ENCODE measurements at regions not wholly inside any gene's neighbourhood (a gene's known extent, or its start where the extent isn't known, plus 50 kb on each side); places are given as distances from the start of the nearest gene placed in this dataset.

GRCh38 chr5:173770637-173771036, 117.5 kb upstream of the CPEB4 start:
- TF ChIP-seq, protein P1, sequence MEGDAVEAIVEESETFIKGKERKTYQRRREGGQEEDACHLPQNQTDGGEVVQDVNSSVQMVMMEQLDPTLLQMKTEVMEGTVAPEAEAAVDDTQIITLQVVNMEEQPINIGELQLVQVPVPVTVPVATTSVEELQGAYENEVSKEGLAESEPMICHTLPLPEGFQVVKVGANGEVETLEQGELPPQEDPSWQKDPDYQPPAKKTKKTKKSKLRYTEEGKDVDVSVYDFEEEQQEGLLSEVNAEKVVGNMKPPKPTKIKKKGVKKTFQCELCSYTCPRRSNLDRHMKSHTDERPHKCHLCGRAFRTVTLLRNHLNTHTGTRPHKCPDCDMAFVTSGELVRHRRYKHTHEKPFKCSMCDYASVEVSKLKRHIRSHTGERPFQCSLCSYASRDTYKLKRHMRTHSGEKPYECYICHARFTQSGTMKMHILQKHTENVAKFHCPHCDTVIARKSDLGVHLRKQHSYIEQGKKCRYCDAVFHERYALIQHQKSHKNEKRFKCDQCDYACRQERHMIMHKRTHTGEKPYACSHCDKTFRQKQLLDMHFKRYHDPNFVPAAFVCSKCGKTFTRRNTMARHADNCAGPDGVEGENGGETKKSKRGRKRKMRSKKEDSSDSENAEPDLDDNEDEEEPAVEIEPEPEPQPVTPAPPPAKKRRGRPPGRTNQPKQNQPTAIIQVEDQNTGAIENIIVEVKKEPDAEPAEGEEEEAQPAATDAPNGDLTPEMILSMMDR (IDR thresholded peaks at IDR 0.05; ENCODE audit: low read length, missing control alignments): no peak
- no peak overlapping the region for H3K4me3 ChIP-seq (replicated peaks; ENCODE audit: low read depth, low read length)
- DNase-seq (ENCODE audit: low read depth): no peak

GRCh38 chr5:173771121-173771724, 116.9 kb upstream of the CPEB4 start:
- no peak for DNase-seq (ENCODE audit: low read depth)
- TF ChIP-seq, protein P1 (IDR thresholded peaks at IDR 0.05; ENCODE audit: low read length, missing control alignments): no peak
- H3K4me3 ChIP-seq (replicated peaks; ENCODE audit: low read depth, low read length): no peak overlapping the region

- H3K4me3 ChIP-seq (replicated peaks; ENCODE audit: low read depth, low read length): no peak overlapping the region
- DNase-seq (ENCODE audit: low read depth): no peak
- TF ChIP-seq, protein P1 (IDR thresholded peaks at IDR 0.05; ENCODE audit: low read length, missing control alignments): no peak
Measured at GRCh38 chr5:173771725-173772383, 116.3 kb upstream of the CPEB4 start.

DNA sequence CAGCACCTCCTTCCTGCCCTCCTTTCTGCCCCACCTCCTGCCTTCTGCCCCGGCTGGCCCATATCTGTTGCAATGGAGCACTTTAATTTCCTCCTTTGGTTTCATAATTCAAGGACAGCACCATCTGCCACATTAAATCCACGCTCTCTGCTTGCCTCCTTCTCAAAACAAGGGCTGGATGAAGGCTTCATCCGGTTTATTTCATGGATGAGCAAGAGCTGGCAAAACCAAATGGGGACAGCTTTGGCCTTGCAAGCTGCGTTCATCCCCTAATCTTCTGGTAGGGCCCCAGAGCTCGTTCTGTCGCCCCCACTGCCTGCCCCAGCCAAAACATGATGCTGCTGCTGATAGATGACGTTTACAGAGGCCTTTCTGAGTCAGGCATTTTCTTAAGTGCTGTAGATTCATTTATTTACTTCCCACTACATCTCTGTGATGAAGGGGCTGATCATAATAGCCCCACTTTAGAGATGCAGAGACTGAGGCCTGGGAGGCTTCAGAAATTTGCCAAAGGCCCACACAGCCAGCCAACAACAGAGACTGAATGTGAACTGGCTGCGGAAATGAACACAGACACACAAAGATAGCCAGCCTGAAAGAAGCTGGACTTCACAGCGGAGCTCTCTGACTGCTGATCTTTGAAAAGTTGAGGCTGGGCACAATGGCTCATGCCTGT, 115.6 kb upstream of the CPEB4 start:
- no peak overlapping the region for H3K4me3 ChIP-seq (replicated peaks; ENCODE audit: low read depth, low read length)
- TF ChIP-seq, protein P1 (IDR thresholded peaks at IDR 0.05; ENCODE audit: low read length, missing control alignments): no peak
- peak; percentile 53 for DNase-seq (ENCODE audit: low read depth)

GRCh38 chr5:173774271-173774761, 113.8 kb upstream of the CPEB4 start:
- TF ChIP-seq, protein P1 (IDR thresholded peaks at IDR 0.05; ENCODE audit: low read length, missing control alignments): no peak

DNA sequence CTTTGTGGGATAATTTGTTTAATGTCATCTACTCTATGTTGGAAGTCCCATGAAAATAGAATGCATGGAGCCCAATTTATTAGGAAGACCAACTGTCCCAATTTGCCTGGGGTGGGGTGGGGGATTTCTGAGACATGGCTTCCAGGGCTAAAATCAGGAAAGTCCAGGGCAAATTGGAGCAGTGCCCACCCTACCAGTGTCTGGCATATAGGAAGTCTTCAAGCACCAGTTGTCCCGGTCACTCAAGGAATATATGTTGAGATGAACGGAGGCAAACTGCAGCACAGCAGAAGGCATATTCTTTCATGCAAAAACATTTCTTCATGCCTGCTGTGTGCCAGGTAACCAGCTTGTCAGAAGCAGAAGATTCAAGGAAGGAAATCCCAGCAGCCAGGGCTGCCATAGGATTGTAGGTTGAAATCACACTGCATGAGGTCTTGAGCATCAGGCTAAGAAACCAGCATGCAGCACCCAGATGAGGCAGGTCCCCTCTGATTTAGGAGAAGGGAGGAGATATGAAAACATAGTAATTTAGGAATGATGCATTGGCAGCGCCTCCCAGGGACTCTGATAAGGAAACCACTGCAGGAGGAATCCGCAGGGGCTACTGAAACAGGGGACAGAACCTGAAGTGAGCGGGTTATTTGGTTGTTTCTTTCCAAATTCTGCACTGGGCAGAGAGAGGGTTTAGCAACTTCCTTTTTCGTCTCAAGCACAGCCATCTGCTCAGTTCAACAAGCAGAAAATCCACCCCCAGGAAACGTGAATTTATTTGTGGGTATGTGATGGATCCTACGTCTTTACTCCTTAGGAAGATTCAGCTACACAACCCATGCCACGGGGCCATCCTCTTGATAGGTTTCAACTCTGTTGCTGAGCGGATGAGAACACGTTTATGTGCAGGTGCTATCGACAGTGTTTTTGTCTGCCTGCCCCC, 112.6 kb upstream of the CPEB4 start:
- TF ChIP-seq, protein P1 (IDR thresholded peaks at IDR 0.05; ENCODE audit: low read length, missing control alignments): no peak
- H3K4me3 ChIP-seq (replicated peaks; ENCODE audit: low read depth, low read length): no peak overlapping the region
- DNase-seq (ENCODE audit: low read depth): no peak

More at GRCh38 chr5:173774271-173774761, 113.8 kb upstream of the CPEB4 start:
- DNase-seq (ENCODE audit: low read depth): no peak
- H3K4me3 ChIP-seq (replicated peaks; ENCODE audit: low read depth, low read length): no peak overlapping the region
